Fibroblast of skin of left biceps (primary cell): ENCODE measurements at regions not wholly inside any gene's neighbourhood (a gene's known extent, or its start where the extent isn't known, plus 50 kb on each side); places are given as distances from the start of the nearest gene placed in this dataset.
A peak's percentile ranks its signal among the peaks of the same experiment; 100 is the strongest.

Experiments
- DNase-seq, 2 experiments: peaks; one replicate each; pipeline ENCODE4 v3.0.0-alpha.2; 2013; ENCODE audit warnings: low read depth in 2 of 2

DNA sequence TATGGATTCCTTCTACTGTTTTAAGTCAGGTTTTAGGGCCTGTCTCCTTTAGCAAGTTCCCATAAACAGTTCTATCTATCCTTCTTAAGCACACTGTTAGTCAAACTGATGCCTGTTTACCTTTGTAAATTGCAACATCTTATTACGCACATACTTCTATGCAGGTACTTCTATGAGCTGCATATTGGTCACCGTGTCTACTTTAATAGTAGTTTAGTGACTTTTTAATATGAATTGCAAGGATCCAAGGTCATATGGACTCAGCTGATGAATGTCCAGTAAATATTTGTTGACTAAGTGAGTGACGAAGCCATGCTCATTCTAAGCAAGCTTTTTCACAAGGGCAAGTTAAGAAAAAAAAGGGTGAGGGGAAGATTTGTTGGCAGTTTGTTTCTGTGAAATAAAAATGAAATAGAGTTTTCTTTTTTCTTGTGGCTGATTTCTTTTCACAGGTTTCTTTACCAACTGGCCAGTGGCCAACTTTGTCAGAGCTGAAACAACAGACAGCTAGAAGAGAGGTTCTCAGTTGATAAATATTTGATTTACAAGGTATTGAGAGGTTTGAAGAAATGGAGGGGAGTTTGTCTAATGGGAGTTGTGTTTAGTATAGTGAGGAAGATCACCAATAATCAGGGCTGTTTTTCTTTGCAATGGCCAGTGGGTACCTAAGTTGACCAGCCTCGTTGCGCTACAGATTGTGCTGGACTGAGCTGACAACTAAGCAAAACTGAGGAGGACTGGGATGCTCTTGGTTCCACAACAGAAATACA lies 141.1 kb downstream of the SLC15A5 start:
- DNase-seq, result no peak

- no peak for DNase-seq
Measured at GRCh38 chr12:16135323-16135722, 142.2 kb downstream of the SLC15A5 start.

- no peak for DNase-seq
Measured at GRCh38 chr12:16130343-16130742, 147.1 kb downstream of the SLC15A5 start.

DNA sequence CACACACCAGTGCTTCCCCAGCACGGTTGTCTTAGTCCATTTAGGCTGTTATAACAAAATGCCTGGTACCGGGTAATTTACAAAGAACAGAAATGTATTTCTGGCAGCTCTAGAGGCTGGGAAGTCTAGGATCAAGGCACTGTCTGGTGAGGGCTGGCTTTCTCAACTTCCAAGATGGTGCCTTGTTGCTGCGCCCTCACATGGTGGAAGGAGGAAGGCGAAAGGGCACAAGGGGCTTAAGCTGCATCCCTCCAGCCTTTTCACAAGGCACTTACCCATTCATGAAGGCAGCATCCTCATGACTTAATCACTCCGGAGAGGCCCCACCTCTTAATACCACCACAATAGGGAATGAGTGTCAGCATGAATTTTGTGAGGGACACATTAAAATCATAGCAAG lies 155.5 kb downstream of the SLC15A5 start:
- no peak for DNase-seq

GRCh38 chr12:16119618-16120415 lies 157.7 kb downstream of the SLC15A5 start:
- no peak for DNase-seq

DNA sequence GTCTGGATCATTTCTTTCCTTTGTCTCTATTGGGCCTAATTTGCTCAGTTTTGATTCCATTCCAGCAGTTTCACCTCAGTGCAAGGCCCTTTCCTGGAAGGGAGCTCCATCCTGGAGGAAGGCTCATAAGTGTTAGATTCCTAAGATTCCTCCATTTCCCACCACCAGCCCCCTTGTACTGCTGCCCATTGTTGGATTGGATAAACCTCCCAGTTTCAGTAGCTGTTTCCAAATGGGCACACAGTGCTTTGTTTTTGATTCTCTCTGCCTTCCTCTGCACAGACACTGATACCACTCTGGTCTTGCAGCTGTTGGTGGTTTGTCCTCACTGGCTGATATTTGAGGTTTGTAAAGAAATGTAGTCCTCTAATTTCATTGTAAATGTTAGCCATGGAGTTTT lies 158.9 kb downstream of the SLC15A5 start:
- peak in 1 of 2 experiments; percentile 1 for DNase-seq

DNA sequence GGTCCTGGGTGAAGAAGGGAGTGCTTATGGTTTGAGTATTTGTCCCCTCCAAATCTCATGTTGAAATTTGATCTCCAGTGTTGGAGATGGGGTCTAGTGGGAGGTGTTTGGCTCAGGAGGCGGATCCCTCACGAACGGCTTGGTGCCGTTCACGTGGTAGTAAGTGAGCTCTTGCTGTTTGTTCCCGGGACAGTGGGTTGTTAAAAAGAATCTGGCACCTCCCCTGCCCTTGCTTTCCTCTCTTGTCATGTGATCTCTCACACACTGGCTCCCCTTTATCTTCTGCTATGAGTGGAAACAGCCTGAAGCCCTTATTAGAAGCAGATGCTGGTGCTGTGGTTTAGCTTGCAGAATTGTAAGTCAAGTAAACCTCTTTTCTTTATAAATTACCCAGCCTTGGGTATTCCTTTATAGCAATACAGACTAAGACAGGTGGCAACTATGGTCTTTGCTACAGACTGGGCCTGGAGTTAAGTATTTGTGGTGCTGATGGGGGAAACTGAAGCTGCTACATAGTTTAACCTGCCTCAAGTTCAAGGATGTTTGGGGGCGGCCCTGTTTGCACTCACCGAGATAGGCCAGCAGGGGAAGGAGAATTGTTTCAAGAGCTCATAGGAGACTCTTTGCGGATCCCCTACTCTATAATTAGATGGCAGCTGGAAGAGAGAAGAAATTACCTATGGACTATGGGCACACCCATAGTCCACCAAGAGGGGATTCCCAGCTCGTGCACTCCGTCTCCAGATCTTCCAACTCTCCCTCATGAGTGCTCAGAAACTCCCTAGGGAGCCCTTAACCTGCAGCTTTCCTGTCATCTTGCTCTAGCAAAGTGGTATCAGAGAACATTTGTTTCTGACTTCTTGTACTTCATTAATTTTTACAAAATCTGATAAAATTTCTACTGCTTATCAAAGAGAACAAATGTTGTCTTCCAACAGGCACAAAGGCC lies 164.6 kb downstream of the SLC15A5 start:
- DNase-seq, result peak in 1 of 2 experiments; percentile 12

- DNase-seq, result no peak
Measured at GRCh38 chr12:16112130-16112529, 165.4 kb downstream of the SLC15A5 start.

- DNase-seq, result no peak
Measured at GRCh38 chr12:16110596-16110995, 166.9 kb downstream of the SLC15A5 start.

DNA sequence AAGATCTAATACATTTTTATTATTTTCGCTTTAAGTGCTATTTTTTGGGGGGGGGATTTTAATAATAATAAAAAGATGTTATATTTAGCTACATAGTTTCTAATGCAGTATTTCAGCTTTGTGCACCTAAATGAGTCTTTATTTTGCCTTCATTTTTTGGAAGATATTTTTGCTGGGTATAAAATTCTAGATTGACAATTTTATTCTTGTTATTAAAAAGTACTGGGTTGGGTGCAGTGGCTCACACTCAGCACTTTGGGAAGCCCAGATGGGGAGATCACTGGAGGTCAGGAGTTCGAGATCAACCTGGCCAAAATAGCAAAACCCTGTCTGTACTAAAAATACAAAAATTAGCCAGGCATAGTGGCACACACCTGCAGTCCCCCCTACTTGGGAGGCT lies 173.6 kb downstream of the SLC15A5 start:
- no peak for DNase-seq

DNA sequence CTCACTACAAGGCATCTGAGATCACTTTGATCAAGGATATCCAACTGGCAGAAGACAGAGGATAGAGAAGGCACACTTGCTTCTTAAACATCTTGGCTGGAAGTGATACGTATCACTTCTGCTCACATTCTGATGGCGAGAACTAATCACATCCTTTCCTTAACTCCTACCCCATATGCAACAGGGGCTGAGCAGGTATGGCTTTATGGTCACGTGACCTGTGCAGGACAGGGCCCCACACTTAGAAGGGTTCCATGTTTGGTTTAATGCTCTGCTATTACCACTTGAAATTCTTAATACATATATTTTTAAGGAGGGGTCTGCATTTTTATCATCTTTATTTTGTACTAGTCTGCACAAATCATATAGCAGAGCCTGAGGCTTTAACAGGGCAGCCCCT lies 177.3 kb downstream of the SLC15A5 start:
- no peak for DNase-seq

- no peak for DNase-seq
Measured at GRCh38 chr12:16096273-16096849, 181.1 kb downstream of the SLC15A5 start.

DNA sequence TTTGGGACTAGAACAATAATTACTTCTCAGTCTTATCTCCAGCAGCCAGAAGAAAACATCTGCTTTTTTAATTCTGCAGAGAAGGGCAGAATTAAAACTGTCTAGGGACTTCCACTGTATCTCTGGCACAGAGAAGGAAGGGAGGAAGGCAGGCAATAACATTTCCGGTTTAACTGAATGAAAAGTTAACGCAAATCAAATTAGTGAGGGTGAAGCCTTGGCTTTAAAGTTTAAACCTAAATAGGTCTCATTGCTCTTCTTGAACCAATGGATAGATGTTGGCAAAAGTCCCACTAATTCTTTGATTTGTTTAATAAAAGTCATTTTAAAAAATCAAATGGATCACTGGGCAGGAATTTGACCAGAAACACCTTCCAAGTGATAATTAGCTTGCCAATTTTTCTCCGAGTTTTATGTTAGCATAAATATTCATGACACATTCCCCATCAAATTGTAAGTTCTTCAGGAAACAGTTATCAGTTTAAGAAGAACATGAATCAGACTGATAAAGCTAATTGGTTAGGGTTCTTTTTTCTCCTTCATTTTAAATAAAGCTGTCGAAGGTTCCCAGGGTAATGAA lies 181.9 kb downstream of the SLC15A5 start:
- no peak for DNase-seq

DNA sequence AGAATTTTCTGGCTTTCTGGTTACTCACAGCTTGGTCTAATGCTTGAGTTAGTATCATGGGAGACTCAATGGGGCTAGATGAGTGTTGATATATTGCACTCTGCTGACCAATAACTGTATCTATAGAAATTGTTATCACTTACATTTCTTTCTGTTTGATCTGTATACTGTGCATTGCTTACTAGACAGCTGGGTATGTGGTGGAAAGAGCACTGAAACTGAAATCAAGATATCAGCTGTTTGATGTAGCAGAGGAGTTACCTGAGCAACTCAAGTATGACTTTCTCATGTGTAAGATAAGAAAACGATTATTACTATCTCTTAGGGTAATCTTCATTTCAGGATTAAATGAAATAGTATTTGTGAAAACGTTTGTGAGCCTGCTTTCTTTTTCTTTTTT lies 183.0 kb downstream of the SLC15A5 start:
- DNase-seq, result no peak

DNA sequence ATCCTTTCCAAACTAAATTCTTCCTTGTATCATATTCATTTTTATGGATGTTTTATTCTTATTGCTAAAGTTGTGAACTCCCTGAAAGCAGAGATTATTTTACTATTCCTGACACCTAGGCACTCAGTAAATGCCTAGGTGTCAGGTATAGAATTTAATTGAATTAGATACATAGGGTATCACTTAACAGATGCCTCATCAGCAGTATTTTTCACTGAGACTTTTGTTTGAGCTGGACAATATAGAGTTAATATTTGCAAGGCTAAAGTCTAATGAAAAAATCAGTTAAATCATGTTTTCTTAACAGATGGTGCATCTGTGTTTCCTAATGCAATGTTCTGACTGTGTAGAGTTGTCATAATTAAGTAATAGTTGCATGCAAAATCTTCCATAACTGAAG lies 182.7 kb downstream of the DERA start:
- DNase-seq, result no peak

- DNase-seq, result no peak
Measured at GRCh38 chr12:16090974-16091373, 179.8 kb downstream of the DERA start.

- no peak for DNase-seq
Measured at GRCh38 chr12:16088421-16088820, 177.3 kb downstream of the DERA start.
